A673 (cell line): ENCODE measurements at regions not wholly inside any gene's neighbourhood (a gene's known extent, or its start where the extent isn't known, plus 50 kb on each side); places are given as distances from the start of the nearest gene placed in this dataset.

ENCODE experiments used
- BruUV-seq: library from RNA; stranded (reverse); fragments of 400-500 nt; replicated peaks from 2 replicates; lab custom pipeline; 2021; lab: Mats Ljungman, UMichigan
- CTCF ChIA-PET: fragments of 300-600 bp; sonication (Branson Sonifier 250); formaldehyde crosslinking; loops from one replicate; lab custom pipeline; 2022; ENCODE audit warnings: antibody characterized with exemption; lab: Charles Lee
- POLR2A ChIA-PET: fragments of 300-600 bp; sonication (Branson Sonifier 250); formaldehyde crosslinking; loops from one replicate; lab custom pipeline; 2022; ENCODE audit warnings: antibody characterized with exemption; ENCODE audit not compliant: low non-redundant PET; lab: Charles Lee
- DNase-seq: peaks from one replicate; pipeline ENCODE4 v3.0.0-alpha.2; 2015; ENCODE audit warnings: low spot score
- H3K27ac ChIP-seq: fragments of 200-600 bp; sonication (generic); 2 replicates; pipeline ENCODE4 v1.5.1; 2016; ENCODE audit warnings: mixed run types, low read depth, mild to moderate bottlenecking, mixed read lengths, antibody characterized with exemption, low read length; ENCODE audit not compliant: poor library complexity, severe bottlenecking
- H3K27me3 ChIP-seq: fragments of 200-600 bp; sonication (generic); replicated peaks from 2 replicates; pipeline ENCODE4 v1.6.1; 2017; ENCODE audit warnings: mixed run types, low read depth, mild to moderate bottlenecking, mixed read lengths, antibody characterized with exemption, low read length; ENCODE audit not compliant: insufficient read depth, poor library complexity
- H3K36me3 ChIP-seq: fragments of 200-600 bp; sonication (generic); 2 replicates; pipeline ENCODE4 v1.6.1; 2016; ENCODE audit warnings: mixed run types, mild to moderate bottlenecking, mixed read lengths, antibody characterized with exemption, low read length; ENCODE audit not compliant: insufficient read depth, poor library complexity, severe bottlenecking
- H3K4me1 ChIP-seq: fragments of 200-600 bp; sonication (generic); 2 replicates; pipeline ENCODE4 v1.6.1; 2017; ENCODE audit warnings: mixed run types, mild to moderate bottlenecking, mixed read lengths, antibody characterized with exemption, low read length; ENCODE audit not compliant: insufficient read depth, poor library complexity, severe bottlenecking
- H3K4me3 ChIP-seq: fragments of 200-600 bp; sonication (generic); 2 replicates; pipeline ENCODE4 v1.5.1; 2016; ENCODE audit warnings: low read depth, mixed run types, mild to moderate bottlenecking, mixed read lengths, low read length; ENCODE audit not compliant: poor library complexity, severe bottlenecking
- H3K9me3 ChIP-seq: fragments of 200-600 bp; sonication (generic); 2 replicates; pipeline ENCODE4 v1.6.1; 2016; ENCODE audit warnings: mixed run types, low read depth, mild to moderate bottlenecking, mixed read lengths, antibody characterized with exemption, low read length; ENCODE audit not compliant: poor library complexity, severe bottlenecking
- EZH2 ChIP-seq: fragments of 200-600 bp; sonication (generic); IDR thresholded peaks from 2 replicates; pipeline ENCODE4 v1.6.1; 2017; ENCODE audit warnings: borderline replicate concordance, low read depth, mild to moderate bottlenecking, mixed read lengths, antibody characterized with exemption, low read length; ENCODE audit not compliant: poor library complexity, severe bottlenecking
- intact Hi-C: fragments of 100-400 bp; cut with micrococcal nuclease; formaldehyde crosslinking; loops from one replicate; pipeline ENCODE4 v1.10.0; 2022; ENCODE audit not compliant: unreplicated experiment
- TF ChIP-seq, protein P1 (sequence below): fragments of 300-800, 200-600 bp; sonication (generic); conservative IDR thresholded peaks from 2 replicates; pipeline ENCODE4 v1.5.1; 2017; ENCODE audit warnings: low read depth, mild to moderate bottlenecking, antibody characterized with exemption, low read length, moderate library complexity, mixed read lengths

DNA sequence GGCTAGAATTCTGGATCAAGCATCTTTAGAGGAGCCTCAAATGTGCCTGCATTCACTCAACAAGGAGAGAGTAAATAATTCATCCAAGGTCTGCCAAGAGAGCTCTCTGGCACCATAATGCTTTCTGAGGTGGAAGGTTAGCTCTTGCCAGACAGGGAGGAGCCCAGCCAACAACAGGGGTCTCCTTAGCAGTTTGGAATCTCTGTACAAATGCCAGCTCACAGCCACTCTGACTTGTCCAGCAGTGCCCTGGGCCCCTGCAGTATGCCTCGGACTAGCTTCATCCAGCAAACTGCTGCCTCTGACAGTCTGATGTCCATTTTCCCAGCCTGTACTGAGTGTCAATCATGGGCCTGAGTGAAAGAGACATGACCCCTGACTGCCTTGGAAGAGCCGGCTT is 127.2 kb upstream of the SLC44A1 start:
- BruUV-seq = no TSS peak
- CTCF ChIA-PET = no interaction called here
- DNase-seq = no peak
- no peaks in the 10 kb centered on the region for H3K4me1 ChIP-seq
- no peaks in the 10 kb centered on the region for H3K27me3 ChIP-seq
- H3K27ac ChIP-seq = no peak overlapping the region
- intact Hi-C loops = no loop called here
- H3K9me3 ChIP-seq = no peaks in the 10 kb centered on the region
- H3K36me3 ChIP-seq = no peaks in the 10 kb centered on the region
- H3K4me3 ChIP-seq = no peak overlapping the region
- no peak for TF ChIP-seq EZH2
- TF ChIP-seq, protein P1, sequence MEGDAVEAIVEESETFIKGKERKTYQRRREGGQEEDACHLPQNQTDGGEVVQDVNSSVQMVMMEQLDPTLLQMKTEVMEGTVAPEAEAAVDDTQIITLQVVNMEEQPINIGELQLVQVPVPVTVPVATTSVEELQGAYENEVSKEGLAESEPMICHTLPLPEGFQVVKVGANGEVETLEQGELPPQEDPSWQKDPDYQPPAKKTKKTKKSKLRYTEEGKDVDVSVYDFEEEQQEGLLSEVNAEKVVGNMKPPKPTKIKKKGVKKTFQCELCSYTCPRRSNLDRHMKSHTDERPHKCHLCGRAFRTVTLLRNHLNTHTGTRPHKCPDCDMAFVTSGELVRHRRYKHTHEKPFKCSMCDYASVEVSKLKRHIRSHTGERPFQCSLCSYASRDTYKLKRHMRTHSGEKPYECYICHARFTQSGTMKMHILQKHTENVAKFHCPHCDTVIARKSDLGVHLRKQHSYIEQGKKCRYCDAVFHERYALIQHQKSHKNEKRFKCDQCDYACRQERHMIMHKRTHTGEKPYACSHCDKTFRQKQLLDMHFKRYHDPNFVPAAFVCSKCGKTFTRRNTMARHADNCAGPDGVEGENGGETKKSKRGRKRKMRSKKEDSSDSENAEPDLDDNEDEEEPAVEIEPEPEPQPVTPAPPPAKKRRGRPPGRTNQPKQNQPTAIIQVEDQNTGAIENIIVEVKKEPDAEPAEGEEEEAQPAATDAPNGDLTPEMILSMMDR = no peak
- POLR2A ChIA-PET = no interaction called here

DNA sequence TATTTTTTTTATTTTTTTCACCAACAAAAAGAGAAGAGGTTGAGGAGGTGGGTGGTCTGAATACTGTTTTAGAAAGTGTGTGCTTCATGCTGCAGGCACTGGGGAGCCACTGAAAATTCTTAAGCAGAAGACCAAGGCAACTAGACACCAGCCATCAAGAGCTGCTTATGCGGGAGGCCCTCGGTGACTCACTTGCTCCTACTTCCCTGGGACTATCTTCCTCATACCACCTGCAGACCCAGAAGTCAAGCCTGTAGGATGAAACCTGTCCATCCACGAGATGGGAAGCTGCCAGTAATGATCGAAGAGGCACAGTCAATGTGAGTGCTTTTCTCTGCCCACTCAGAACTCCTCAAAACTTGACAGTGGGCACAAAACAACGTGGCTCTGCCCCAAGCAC is 125.8 kb upstream of the SLC44A1 start:
- Histone ChIP-seq H3K36me3 (no peaks in the 10 kb centered on the region), H3K9me3 (no peaks in the 10 kb centered on the region), H3K4me3 (no peak overlapping the region), H3K27ac (no peak overlapping the region), H3K4me1 (no peaks in the 10 kb centered on the region), H3K27me3 (no peaks in the 10 kb centered on the region)
- TF ChIP-seq, protein P1 = no peak
- no peak for TF ChIP-seq EZH2
- no peak for DNase-seq
- CTCF ChIA-PET = no interaction called here
- BruUV-seq = no TSS peak
- POLR2A ChIA-PET = no interaction called here
- intact Hi-C loops = no loop called here

DNA sequence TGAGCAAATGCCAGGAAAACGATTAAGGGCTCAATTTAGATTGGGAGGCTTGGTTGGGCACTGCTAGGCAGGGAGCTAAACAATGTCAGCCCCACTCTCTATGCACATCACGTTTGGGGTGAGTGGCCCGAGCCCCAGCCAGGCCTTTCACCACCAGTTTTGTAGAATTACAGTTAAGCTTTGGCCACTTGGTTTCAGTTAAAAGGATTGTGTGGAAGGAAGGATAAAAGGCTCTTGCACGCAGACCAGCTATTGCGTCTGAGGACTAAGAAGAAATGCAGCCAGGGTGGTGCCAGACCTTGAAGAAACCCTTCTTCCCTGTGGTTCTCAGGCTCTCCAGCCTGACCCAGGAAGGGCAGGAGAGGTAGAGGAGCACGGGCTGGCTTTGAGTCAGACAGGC is 125.3 kb upstream of the SLC44A1 start:
- ChIA-PET CTCF (no interaction called here), POLR2A (no interaction called here)
- no peaks in the 10 kb centered on the region for H3K4me1 ChIP-seq
- no TSS peak for BruUV-seq
- no peaks in the 10 kb centered on the region for H3K27me3 ChIP-seq
- no peak overlapping the region for H3K27ac ChIP-seq
- intact Hi-C loops = no loop called here
- H3K4me3 ChIP-seq = no peak overlapping the region
- H3K9me3 ChIP-seq = no peaks in the 10 kb centered on the region
- H3K36me3 ChIP-seq = no peaks in the 10 kb centered on the region
- DNase-seq = no peak
- TF ChIP-seq, protein P1 = no peak
- no peak for TF ChIP-seq EZH2
